Activated CD4-positive, alpha-beta T cell treated with anti-CD3 and anti-CD28 coated beads, Interleukin-2, amount 50 U/mL, for 16 hours (primary cell): ENCODE measurements at regions not wholly inside any gene's neighbourhood (a gene's known extent, or its start where the extent isn't known, plus 50 kb on each side); places are given as distances from the start of the nearest gene placed in this dataset.

Source experiments
- DNase-seq: peaks from one replicate; pipeline ENCODE4 v3.0.0-alpha.2; 2020

GRCh38 chr18:37975446-37975845 is 409.8 kb upstream of the CELF4 start:
- DNase-seq: no peak

- no peak for DNase-seq
Measured at GRCh38 chr18:37967261-37967660, 401.7 kb upstream of the CELF4 start.

DNA sequence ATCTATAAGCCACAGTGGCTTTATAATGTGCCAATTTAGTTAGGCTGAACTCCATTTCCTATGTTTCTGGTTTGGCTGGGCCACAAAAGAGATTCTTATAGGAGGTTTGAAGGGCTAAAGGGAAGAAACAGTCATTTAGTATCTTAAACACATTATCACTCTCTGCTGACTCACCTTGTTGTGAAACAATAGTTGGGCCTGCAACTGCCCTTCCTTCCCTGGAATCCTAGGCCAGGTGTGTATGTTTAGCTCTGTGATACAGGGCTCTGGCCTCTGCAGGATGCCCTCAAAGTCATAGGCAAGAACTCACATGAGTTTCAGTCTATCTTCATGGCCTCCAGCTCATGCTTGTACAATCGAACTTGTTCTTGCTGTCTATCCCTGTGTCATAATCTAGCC is 400.0 kb upstream of the CELF4 start:
- no peak for DNase-seq

GRCh38 chr18:37964885-37965571 is 399.4 kb upstream of the CELF4 start:
- DNase-seq: no peak

GRCh38 chr18:37963837-37964236 is 398.2 kb upstream of the CELF4 start:
- DNase-seq: no peak

DNA sequence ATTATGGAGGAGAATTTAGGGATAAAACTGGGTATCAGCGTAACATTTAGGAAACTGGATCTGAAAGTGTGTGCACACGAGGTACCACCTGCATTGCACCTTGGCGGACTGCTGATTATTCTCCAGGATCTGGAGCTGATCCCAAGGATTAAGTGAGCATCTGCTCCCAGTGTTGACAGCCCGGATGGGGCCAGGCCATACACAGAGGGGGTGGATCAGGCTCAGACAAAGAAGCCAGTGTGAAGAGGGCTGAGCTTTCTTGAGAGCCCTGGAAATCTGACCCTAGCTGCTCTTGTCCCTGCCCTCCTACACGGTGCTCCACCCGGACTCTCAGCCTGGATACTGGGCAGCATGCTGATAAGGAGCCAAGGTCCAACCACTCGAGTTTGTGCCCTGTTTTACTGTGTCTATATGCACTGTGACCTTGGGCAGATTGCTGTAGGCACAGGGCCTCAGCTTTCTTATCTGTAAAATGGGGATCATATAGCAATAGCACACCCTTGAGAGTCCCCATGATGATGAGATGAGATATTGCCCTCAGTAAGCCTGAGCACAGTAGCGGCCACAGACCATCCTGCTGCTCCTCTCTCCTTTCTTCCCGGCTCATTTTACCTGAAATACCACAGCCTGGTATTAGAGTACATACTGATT is 396.8 kb upstream of the CELF4 start:
- no peak for DNase-seq

GRCh38 chr18:37958499-37958898 is 392.9 kb upstream of the CELF4 start:
- no peak for DNase-seq

GRCh38 chr18:37956902-37957301 is 391.3 kb upstream of the CELF4 start:
- no peak for DNase-seq

DNA sequence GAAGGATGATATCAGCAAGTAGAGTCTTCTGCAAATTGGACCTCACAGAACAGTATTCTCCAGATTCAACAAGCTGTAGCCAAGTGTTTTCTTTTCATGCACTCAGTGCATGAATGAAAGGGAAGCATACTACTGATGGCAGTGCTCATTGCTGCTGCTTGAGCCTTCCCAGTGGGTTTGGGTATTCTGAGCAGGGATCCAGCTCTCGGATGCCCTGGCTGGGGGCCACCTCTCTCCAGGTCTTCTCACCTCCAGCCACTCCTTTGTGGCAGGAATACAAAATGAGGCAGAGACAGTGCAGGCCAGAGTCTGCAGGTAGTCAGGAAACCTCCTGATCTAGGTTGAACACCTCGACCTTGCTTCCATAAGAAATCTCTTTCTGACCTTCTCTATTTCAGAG is 390.4 kb upstream of the CELF4 start:
- no peak for DNase-seq

GRCh38 chr18:37955201-37955600 is 389.6 kb upstream of the CELF4 start:
- no peak for DNase-seq

DNA sequence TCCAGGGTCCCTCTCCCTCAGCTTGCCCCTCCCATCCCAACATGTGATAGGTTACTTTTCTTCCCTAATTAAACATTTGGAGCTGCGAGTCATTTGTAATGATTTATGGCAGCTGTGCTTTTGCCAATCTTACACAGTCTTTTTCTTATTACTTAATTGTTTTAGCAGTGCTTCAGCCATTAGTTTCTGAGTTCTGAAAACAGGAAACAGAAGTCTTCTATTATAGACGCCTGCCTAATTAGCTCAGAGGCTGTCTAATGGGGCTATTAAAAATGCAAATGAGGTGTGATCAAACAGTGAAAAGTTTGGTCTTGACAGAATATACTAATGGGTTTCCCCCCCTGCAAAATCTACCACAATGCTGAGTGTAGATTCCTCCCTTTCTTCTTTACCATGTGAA is 388.3 kb upstream of the CELF4 start:
- DNase-seq: no peak

DNA sequence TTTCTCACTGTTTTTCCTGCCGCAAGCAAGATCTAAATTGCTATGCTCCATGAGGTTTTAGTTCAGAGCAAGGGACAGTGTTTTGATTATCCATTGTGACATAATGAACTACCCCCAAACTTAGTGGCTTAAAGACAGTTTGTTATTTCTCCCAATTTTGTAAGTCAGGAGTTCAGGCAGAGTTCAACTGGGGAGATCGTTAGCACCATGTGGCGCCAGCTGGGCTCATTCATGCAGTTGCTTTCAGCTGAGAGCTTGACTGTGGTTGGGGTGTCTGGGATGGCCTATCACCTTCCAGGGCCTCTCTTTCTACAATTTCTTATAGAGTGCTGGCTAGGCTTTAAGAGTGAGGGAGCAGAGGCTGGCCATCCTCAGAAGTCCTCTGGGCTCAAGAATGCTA is 382.9 kb upstream of the CELF4 start:
- no peak for DNase-seq

- DNase-seq: no peak
Measured at GRCh38 chr18:37946324-37946723, 380.7 kb upstream of the CELF4 start.

DNA sequence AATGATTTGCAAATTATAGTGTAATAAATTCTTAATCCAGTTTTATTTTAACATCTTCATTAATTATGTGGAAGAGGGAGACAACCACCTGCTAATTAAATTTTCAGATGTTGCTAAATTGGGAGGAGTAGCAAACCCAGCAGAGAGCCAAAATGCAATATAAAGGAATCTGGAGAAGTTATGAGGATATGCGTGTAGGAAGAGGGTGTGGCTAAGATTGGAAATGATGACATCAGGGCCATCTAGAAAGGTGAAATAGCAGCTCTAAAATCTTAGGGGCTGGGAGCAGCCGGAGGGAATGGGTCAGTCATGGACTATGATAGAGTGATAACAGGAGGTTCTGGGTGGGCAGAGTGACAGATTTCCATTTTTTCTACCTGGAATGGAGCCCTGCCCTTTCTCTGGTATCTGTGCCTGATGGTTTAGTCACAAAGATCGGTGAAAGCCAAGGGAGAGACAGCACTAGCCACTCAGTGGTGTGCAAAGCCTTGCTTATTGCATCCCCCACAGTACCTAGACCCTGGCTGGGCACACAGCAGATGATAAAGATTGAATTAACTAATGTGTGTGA is 379.2 kb upstream of the CELF4 start:
- DNase-seq: no peak

- no peak for DNase-seq
Measured at GRCh38 chr18:37937287-37937686, 371.7 kb upstream of the CELF4 start.

- DNase-seq: no peak
Measured at GRCh38 chr18:37935086-37935485, 369.5 kb upstream of the CELF4 start.

DNA sequence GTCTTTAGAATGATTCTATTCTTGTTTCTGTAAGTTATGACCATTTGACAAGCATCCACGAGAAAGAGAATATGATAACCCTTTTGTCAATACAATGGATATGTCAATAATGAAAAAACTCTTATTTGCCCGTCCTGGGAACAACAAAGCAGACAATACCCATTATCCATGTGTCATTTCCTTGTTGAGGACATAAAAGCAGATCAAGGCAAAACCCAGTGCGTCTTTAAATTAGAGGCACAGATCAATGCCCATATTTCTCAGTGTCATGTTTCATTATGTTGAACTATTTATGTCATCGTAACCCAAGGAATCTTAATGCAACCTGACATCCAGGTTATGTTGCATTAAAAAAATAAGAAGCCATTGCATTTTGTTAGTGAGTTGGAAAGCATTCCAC is 365.0 kb upstream of the CELF4 start:
- no peak for DNase-seq

DNA sequence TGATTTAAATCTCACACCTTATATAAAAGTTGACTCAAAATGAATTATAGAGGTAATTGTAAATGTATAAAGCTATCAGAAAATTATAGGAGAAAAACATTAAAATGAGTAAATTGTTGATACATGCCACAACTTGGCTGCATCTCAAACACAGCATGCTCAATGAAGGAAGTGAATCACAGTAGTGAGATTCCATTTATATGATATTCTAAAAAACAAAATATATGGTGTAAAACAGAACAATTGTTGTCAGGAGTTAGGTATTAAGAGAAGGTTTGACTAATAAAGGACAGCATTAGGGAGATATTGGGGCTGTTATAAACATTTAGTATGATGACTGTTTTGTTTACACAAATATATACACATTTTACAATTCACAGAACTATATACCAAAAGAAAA is 356.6 kb upstream of the CELF4 start:
- no peak for DNase-seq

DNA sequence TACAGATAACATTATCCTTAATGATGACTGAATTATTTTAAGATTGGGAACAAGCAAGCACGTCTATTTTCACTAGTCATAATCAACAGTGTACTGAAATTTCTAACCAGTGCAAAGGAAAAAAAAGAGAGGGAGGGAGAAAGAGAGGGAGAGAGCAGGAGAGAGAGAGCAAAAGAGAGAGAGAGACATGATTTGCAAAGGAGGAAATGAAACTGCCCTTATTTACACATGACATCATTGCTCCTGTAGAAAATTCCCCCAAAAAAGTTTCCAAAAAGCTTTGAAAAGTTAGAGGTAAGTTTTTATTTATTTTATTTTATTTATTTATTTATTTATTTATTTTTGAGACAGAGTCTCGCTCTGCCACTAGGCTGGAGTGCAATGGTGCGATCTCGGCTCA is 355.3 kb upstream of the CELF4 start:
- no peak for DNase-seq

DNA sequence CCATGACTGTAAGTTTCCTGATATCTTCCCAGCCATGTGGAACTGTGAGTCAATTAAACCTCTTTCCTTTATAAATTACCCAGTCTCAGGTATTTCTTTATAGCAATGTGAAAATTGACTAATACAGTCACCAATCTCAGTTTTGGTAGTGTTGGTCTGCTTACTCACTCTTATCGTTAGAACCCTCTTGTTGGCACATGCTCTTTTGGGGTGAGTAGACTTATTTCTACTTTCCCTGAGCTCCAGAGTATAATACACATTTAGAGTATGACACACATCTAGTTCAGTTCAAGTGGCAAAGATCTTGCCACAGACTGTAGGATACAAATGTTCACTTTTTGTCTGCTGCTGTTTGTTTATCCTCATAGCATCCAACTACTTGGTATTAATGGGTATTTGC is 347.5 kb upstream of the CELF4 start:
- DNase-seq: no peak

DNA sequence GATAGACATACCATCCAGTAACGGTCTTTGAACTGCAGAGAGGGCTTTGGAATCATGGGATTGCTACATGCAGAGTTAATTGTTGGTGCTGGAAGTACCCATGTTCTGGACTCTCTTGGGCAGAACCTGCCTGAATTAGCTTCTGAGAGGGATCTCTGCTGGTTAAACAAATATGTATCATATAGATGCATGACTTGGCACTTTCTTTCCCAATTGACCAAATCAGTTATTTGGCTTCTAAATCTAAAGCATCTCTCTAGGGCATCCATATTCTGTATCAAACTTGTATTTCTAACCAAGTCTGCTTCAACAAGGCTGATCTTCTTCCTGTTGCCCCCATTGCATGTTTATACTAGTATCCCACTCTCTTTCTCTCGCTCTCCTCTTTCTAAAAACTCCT is 336.7 kb upstream of the CELF4 start:
- DNase-seq: no peak

- DNase-seq: no peak
Measured at GRCh38 chr18:37900326-37900725, 334.7 kb upstream of the CELF4 start.

DNA sequence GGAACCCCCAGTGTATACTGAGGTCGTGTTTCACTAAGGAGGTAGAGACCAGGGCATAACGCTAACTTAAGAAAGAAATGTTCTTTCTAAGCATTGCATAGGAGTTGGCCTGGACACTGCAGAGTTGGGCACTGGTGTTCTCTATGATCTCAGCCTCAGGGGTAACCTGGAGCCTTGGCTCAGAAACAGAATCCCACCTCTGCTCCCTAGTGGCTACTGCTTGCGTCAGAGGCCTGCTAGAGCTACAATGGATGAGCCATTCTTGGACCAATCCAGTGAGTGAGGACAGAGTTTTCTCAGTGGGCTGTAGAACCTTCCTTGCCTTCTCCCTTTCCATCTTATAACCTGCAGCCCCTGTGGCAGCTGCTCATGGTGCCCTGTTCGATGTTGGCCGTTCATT is 324.4 kb upstream of the CELF4 start:
- no peak for DNase-seq

DNA sequence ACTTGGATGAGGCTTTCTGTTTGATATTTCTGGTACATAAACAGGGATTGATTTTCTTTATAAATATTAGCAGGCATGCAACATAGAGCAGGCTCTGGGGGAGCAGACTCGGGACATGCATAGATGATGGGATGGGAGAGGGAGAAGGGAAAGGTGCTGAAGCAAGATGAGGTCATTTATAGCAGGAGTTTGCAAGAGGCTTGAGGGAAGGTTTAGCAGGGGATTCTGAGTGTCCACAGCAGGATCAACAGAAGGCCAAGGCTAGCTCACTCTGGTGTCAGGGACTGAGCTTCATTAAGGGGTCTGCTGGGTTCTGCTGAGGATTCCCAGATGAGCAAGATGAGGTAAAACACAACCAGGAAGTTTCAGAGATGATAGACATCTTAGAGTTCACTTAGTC is 309.1 kb upstream of the CELF4 start:
- no peak for DNase-seq

DNA sequence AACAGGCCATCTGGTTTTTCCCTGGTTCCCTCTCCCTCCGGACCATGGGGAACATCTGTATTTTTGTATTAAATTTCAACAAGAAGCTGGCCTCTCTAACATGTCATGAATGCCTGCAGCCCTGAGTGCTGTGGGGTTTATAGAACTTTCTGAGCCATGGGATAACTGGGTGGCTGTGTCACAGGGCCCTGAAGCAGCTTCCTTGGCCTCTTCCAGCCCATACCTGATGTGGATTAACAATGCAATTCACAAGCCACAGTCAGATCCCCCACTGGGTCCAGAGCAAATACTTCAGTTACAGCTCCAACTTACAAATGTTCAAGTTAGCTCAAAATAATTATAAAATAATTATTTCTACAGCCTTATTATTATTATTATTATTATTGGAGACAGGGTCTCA is 307.8 kb upstream of the CELF4 start:
- no peak for DNase-seq
